ENCODE measurements at regions not wholly inside any gene's neighbourhood (a gene's known extent, or its start where the extent isn't known, plus 50 kb on each side); places are given as distances from the start of the nearest gene placed in this dataset.

DNA sequence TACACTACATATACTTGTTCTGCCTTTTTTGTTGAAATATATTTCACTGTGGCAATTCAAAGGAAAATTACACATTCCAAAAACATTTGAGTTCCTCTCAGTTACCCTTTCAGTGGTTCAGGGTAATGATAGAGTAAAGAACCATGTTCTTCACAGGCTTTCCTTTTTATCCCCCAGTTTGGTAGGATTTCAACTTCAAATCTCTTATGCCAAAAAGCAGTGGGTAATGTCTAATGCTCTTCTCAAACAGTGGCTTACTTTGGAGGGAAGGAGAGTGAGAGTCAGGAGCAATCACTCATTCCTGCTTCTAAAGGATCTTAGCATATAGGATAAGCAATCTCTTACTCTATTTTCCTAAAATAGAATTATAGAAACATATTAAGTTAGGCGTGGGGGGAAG is 290.6 kb downstream of the ZEB2 start:
- no peak for DNase-seq (ENCODE audit: low read depth)
- POLR2A ChIA-PET: no interaction called here
- H3K36me3 ChIP-seq (ENCODE audit: control insufficient read depth, insufficient read depth, low read length): no peaks in the 10 kb centered on the region
- no peak overlapping the region for H3K4me3 ChIP-seq (ENCODE audit: low read depth, low read length)
- CTCF ChIA-PET: no interaction called here
- no peaks in the 10 kb centered on the region for H3K27me3 ChIP-seq (ENCODE audit: control insufficient read depth, insufficient read depth, low read length)
- TF ChIP-seq CTCF (IDR thresholded peaks at IDR 0.05; ENCODE audit: insufficient read depth, low read depth, low read length): no peak

DNA sequence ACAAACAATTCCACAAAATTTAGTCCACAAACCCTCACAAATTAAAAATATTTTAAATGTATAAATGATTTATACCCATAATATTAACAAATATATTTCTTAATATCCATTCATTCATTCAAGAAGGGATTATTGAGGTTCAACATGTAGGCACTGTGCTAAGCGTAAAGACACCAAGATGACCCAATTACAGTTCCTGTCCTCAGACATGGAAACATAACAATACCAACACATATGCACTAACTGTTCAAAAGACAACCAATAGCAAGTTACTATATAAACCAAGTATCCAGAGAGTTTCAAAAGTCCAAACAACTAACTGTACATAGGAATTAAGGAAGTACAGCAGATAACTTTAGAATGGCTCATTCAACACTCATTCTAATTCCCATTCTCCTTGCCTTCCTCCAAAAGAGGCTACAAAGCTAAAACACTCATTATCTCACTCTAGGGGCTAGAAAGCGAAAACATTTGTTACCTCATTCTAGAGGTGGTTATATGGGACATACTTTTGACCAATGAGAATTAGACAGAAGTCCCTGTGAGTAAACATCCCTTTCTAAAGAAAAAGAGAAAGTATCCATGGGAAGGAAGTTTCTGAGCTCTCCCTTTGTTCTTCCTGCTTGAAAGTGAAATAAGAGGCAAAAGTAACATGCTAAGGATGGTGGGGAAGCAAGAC is 292.4 kb downstream of the ZEB2 start:
- Histone ChIP-seq H3K4me3 (ENCODE audit: low read depth, low read length) (no peak overlapping the region), H3K27me3 (ENCODE audit: control insufficient read depth, insufficient read depth, low read length) (no peaks in the 10 kb centered on the region), H3K36me3 (ENCODE audit: control insufficient read depth, insufficient read depth, low read length) (no peaks in the 10 kb centered on the region)
- TF ChIP-seq CTCF (IDR thresholded peaks at IDR 0.05; ENCODE audit: insufficient read depth, low read depth, low read length): no peak
- ChIA-PET POLR2A (no interaction called here), CTCF (no interaction called here)
- DNase-seq (ENCODE audit: low read depth): no peak

- no peaks in the 10 kb centered on the region for H3K36me3 ChIP-seq (ENCODE audit: control insufficient read depth, insufficient read depth, low read length)
- DNase-seq (ENCODE audit: low read depth): no peak
- H3K4me3 ChIP-seq (ENCODE audit: low read depth, low read length): no peak overlapping the region
- CTCF ChIA-PET: interaction anchor here (0.7 kb wide), 1 partner anchor 9 kb away, joined by 3 read pairs; no protein-coding TSS in a partner anchor
- POLR2A ChIA-PET: no interaction called here
- no peak for TF ChIP-seq CTCF (IDR thresholded peaks at IDR 0.05; ENCODE audit: insufficient read depth, low read depth, low read length)
- no peaks in the 10 kb centered on the region for H3K27me3 ChIP-seq (ENCODE audit: control insufficient read depth, insufficient read depth, low read length)
These were observed 294.8 kb downstream of the ZEB2 start for GRCh38 chr2:144225076-144225475.

- Histone ChIP-seq H3K27me3 (ENCODE audit: control insufficient read depth, insufficient read depth, low read length) (no peaks in the 10 kb centered on the region), H3K4me3 (ENCODE audit: low read depth, low read length) (no peak overlapping the region), H3K36me3 (ENCODE audit: control insufficient read depth, insufficient read depth, low read length) (no peaks in the 10 kb centered on the region)
- POLR2A ChIA-PET: no interaction called here
- CTCF ChIA-PET: interaction anchor here (0.7 kb wide), 1 partner anchor 9 kb away, joined by 3 read pairs; no protein-coding TSS in a partner anchor
- no peak for TF ChIP-seq CTCF (IDR thresholded peaks at IDR 0.05; ENCODE audit: insufficient read depth, low read depth, low read length)
- no peak for DNase-seq (ENCODE audit: low read depth)
These were observed 295.4 kb downstream of the ZEB2 start for GRCh38 chr2:144224472-144224871.

- no peaks in the 10 kb centered on the region for H3K27me3 ChIP-seq (ENCODE audit: control insufficient read depth, insufficient read depth, low read length)
- no peak overlapping the region for H3K4me3 ChIP-seq (ENCODE audit: low read depth, low read length)
- H3K36me3 ChIP-seq (ENCODE audit: control insufficient read depth, insufficient read depth, low read length): no peaks in the 10 kb centered on the region
- ChIA-PET POLR2A (no interaction called here), CTCF (no interaction called here)
- TF ChIP-seq CTCF (IDR thresholded peaks at IDR 0.05; ENCODE audit: insufficient read depth, low read depth, low read length): no peak
- DNase-seq (ENCODE audit: low read depth): no peak
These were observed 299.9 kb downstream of the ZEB2 start for GRCh38 chr2:144219979-144220378.
